ENCODE measurements at regions not wholly inside any gene's neighbourhood (a gene's known extent, or its start where the extent isn't known, plus 50 kb on each side); places are given as distances from the start of the nearest gene placed in this dataset.

DNA sequence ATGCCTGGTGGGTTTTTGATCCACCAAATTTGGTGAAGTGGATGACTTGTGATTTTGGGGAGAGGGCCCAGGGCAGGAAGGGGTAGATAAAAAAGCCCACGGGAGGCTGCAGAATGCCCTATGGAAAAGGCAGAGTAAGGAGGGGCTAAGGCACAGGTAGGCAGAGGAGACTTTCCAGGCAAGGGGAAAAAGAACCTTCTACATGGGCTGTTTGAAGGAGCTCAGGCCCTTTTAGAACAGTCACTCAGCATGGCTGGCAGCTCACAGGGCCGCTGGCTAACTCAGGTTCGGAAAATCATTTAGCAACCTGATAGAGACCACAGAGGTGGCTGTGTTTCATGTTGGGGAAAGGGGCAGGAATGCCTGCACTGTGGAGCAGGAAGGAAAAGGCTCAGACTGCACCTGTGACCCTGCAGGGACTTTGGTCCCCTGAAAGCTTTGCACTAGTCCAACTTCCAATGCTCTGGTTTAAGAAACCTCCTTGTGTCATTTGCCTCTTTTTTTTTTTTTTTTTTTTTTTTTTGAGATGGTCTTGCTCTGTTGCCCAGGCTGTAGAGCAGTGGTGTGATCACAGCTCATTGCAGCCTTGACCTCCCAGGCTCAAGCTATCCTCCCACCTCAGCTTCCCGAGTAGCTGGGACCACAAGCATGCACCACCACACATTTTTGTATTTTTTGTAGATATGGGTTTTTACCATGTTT lies 58.5 kb upstream of the ENAH start:
- H3K9ac ChIP-seq (ENCODE audit: insufficient read depth, low read depth, low read length) = no peak overlapping the region
- H3K9me3 ChIP-seq (ENCODE audit: low read length) = no peaks in the 10 kb centered on the region
- no peaks in the 10 kb centered on the region for H3K27me3 ChIP-seq (ENCODE audit: control insufficient read depth in 1 of 2, insufficient read depth in 2 of 2, low read length in 2 of 2)
- CTCF ChIA-PET (ENCODE audit: low intra/inter-chr PET ratio, low total read pairs) = no interaction called here
- H4K20me1 ChIP-seq (ENCODE audit: insufficient read depth, low read length) = no peaks in the 10 kb centered on the region
- peak overlapping the region in 1 of 3 experiments; percentile 44; a peak in 1 of 6 replicates for H3K4me3 ChIP-seq (replicated peaks in 1 of 3; ENCODE audit: insufficient read depth in 1 of 3, low read depth in 2 of 3, low read length in 3 of 3)
- 8% methylated on average over 3 of the region's 4 CpGs for WGBS (ENCODE audit: low lambda C conversion rate)
- POLR2A ChIA-PET = interaction anchor here (1.2 to 1.9 kb wide), 3 partner anchors 11 to 57 kb away, joined by 6 to 9 read pairs (median 6); no protein-coding TSS in a partner anchor
- no peaks in the 10 kb centered on the region for H3K79me2 ChIP-seq (ENCODE audit: insufficient read depth, low read length)
- ATAC-seq (peak; percentile 93), DNase-seq (ENCODE audit: low spot score) (peak; percentile 75), FAIRE-seq (peak; percentile 55)
- H3K4me2 ChIP-seq (ENCODE audit: low read depth, low read length) = peak overlapping the region; percentile 28; the same call in 1 of the 2 replicates
- peaks cover 30% of the 10 kb centered on the region for H3K4me1 ChIP-seq (ENCODE audit: insufficient read depth, low read length)
- peak overlapping the region; percentile 16 for H3K27ac ChIP-seq (ENCODE audit: extremely low read length, insufficient read depth, low read length)
- BruUV-seq (replicated peaks) = no TSS peak
- in situ Hi-C loops (cut with HindIII; ENCODE audit: extremely low pct_ligation_motif_present, low pct_unique_long_range_greater_than_20kb) = no loop called here
- no peaks in the 10 kb centered on the region for H3K36me3 ChIP-seq (replicated peaks in 1 of 2; ENCODE audit: control insufficient read depth in 1 of 2, insufficient read depth in 2 of 2, low read length in 2 of 2)
- no peak overlapping the region for H2AFZ ChIP-seq (ENCODE audit: low read length)
- intact Hi-C loops (cut with micrococcal nuclease; ENCODE audit: unreplicated experiment) = no loop called here
- TF ChIP-seq TEAD3 (CRISPR knock-in tag; optimal IDR thresholded peaks at IDR 0.05; ENCODE audit: borderline replicate concordance) = peak; percentile 17
- TF ChIP-seq SKI (IDR thresholded peaks at IDR 0.05; ENCODE audit: partially characterized antibody) = peak; percentile 26
- TF ChIP-seq NR2F2 (IDR thresholded peaks at IDR 0.05; ENCODE audit: borderline replicate concordance, low read depth) = peak; percentile 39; the same call in 1 of the 2 replicates
- TF ChIP-seq, protein P1, sequence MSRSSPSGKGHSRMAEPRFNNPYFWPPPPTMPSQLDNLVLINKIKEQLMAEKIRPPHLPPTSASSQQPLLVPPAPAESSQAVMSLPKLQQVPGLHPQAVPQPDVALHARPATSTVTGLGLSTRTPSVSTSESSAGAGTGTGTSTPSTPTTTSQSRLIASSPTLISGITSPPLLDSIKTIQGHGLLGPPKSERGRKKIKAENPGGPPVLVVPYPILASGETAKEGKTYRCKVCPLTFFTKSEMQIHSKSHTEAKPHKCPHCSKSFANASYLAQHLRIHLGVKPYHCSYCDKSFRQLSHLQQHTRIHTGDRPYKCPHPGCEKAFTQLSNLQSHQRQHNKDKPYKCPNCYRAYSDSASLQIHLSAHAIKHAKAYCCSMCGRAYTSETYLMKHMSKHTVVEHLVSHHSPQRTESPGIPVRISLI (CRISPR knock-in tag; IDR thresholded peaks at IDR 0.05; ENCODE audit: borderline replicate concordance) = peak; percentile 87
- TF ChIP-seq RXRA (CRISPR knock-in tag; IDR thresholded peaks at IDR 0.05) = 0 out of 2 replicates have a peak, but pooled peaks have one; percentile 17
- TF ChIP-seq HNF4G (IDR thresholded peaks at IDR 0.05; ENCODE audit: borderline replicate concordance, low read depth, low read length) = peak; percentile 68; the same call in 1 of the 2 replicates
- TF ChIP-seq HNF4G (CRISPR knock-in tag; IDR thresholded peaks at IDR 0.05; ENCODE audit: borderline replicate concordance, low read depth) = no peak
- TF ChIP-seq, protein P2, sequence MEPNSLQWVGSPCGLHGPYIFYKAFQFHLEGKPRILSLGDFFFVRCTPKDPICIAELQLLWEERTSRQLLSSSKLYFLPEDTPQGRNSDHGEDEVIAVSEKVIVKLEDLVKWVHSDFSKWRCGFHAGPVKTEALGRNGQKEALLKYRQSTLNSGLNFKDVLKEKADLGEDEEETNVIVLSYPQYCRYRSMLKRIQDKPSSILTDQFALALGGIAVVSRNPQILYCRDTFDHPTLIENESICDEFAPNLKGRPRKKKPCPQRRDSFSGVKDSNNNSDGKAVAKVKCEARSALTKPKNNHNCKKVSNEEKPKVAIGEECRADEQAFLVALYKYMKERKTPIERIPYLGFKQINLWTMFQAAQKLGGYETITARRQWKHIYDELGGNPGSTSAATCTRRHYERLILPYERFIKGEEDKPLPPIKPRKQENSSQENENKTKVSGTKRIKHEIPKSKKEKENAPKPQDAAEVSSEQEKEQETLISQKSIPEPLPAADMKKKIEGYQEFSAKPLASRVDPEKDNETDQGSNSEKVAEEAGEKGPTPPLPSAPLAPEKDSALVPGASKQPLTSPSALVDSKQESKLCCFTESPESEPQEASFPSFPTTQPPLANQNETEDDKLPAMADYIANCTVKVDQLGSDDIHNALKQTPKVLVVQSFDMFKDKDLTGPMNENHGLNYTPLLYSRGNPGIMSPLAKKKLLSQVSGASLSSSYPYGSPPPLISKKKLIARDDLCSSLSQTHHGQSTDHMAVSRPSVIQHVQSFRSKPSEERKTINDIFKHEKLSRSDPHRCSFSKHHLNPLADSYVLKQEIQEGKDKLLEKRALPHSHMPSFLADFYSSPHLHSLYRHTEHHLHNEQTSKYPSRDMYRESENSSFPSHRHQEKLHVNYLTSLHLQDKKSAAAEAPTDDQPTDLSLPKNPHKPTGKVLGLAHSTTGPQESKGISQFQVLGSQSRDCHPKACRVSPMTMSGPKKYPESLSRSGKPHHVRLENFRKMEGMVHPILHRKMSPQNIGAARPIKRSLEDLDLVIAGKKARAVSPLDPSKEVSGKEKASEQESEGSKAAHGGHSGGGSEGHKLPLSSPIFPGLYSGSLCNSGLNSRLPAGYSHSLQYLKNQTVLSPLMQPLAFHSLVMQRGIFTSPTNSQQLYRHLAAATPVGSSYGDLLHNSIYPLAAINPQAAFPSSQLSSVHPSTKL (CRISPR knock-in tag; IDR thresholded peaks at IDR 0.05) = 0 out of 2 replicates have a peak, but pooled peaks have one; percentile 35
- TF ChIP-seq MATR3 (CRISPR knock-in tag; IDR thresholded peaks at IDR 0.05) = no peak
- TF ChIP-seq, protein P3, sequence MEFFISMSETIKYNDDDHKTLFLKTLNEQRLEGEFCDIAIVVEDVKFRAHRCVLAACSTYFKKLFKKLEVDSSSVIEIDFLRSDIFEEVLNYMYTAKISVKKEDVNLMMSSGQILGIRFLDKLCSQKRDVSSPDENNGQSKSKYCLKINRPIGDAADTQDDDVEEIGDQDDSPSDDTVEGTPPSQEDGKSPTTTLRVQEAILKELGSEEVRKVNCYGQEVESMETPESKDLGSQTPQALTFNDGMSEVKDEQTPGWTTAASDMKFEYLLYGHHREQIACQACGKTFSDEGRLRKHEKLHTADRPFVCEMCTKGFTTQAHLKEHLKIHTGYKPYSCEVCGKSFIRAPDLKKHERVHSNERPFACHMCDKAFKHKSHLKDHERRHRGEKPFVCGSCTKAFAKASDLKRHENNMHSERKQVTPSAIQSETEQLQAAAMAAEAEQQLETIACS (CRISPR knock-in tag; IDR thresholded peaks at IDR 0.05) = no peak
- peak; percentile 67 for TF ChIP-seq RARA (CRISPR knock-in tag; IDR thresholded peaks at IDR 0.05)
- peak; percentile 80; the same call in 1 of the 2 replicates for TF ChIP-seq ZNF121 (CRISPR knock-in tag; IDR thresholded peaks at IDR 0.05)
- TF ChIP-seq NR2F6 (IDR thresholded peaks at IDR 0.05) = peak; percentile 25; the same call in 1 of the 2 replicates
- TF ChIP-seq NR2F6 (CRISPR knock-in tag; IDR thresholded peaks at IDR 0.05) = peak; percentile 35; the same call in 1 of the 2 replicates
- TF ChIP-seq ZNF766 (CRISPR knock-in tag; IDR thresholded peaks at IDR 0.05; ENCODE audit: borderline replicate concordance) = peak; percentile 78; the same call in 1 of the 2 replicates

Measured in HepG2 (cell line).